ENCODE measurements at regions not wholly inside any gene's neighbourhood (a gene's known extent, or its start where the extent isn't known, plus 50 kb on each side); places are given as distances from the start of the nearest gene placed in this dataset.
"Not testable (repeated sequence)": the region's sequence is repeated elsewhere in the genome, so short reads cannot be mapped to it uniquely, and the experiment has no call there.

DNA sequence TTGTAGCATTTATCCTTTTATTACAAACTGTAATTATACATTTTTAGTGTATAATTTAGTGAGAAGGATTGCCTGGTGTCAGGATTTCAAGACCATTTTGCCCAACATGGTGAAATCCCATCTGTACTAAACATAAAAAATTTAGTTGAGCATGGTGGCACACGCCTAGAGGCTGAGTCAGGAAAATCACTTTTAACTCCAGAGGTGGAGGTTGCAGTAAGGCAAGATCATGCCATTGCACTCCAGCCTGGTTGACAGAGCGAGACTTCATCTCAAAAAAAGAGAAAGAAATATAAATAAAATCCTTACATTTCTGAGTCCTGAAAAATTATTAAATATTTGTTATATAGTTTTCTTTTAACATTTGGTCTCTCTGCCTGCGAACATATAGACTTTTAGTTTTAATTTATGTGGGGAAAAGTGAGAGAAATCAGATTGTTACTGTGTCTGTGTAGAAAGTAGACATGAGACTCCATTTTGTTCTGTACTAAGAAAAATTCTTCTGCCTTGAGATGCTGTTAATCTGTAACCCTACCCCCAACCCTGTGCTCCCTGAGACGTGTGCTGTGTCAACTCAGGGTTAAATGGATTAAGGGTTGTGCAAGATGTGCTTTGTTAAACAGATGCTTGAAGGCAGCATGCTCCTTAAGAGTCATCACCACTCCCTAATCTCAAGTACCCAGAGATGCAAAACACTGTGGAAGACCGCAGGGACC lies 99.5 kb downstream of the ZNF737 start:
- not testable (repeated sequence) for H2AFZ ChIP-seq (ENCODE audit: insufficient read depth, low read length, poor library complexity); H3K9ac ChIP-seq (ENCODE audit: low read length); H4K12ac ChIP-seq (ENCODE audit: low read depth, low read length); H3K36me3 ChIP-seq (ENCODE audit: control insufficient read depth in 1 of 2, insufficient read depth in 2 of 2, low read length in 2 of 2); H4K91ac ChIP-seq (ENCODE audit: low read depth, low read length); H2BK5ac ChIP-seq (ENCODE audit: low read depth, low read length, poor library complexity); H3K4me2 ChIP-seq (ENCODE audit: low read length); H3K4me1 ChIP-seq (ENCODE audit: control insufficient read depth in 1 of 2, insufficient read depth in 2 of 2, low read length in 2 of 2); H4K8ac ChIP-seq (ENCODE audit: low read depth, low read length); H3K4ac ChIP-seq (ENCODE audit: low read depth, low read length); H3K23ac ChIP-seq (ENCODE audit: low read length); H2BK12ac ChIP-seq (ENCODE audit: low read length); H3K9me3 ChIP-seq (ENCODE audit: insufficient read depth, low read depth, low read length); H3K79me1 ChIP-seq (ENCODE audit: low read length); H2AK5ac ChIP-seq (ENCODE audit: low read length); H3K79me2 ChIP-seq (ENCODE audit: control insufficient read depth, insufficient read depth, low read length, poor library complexity); H3K18ac ChIP-seq (ENCODE audit: low read length); H3K27me3 ChIP-seq (ENCODE audit: insufficient read depth, low read length); H2BK120ac ChIP-seq (ENCODE audit: insufficient read depth, low read length, poor library complexity); DNase-seq; H3K27ac ChIP-seq (ENCODE audit: low read depth, low read length); H3K14ac ChIP-seq (ENCODE audit: low read length); H3K4me3 ChIP-seq (ENCODE audit: low read depth, low read length)
- WGBS (ENCODE audit: extremely low coverage, insufficient coverage, insufficient read length), result no CpG with 5 or more reads among the region's 5 CpGs

DNA sequence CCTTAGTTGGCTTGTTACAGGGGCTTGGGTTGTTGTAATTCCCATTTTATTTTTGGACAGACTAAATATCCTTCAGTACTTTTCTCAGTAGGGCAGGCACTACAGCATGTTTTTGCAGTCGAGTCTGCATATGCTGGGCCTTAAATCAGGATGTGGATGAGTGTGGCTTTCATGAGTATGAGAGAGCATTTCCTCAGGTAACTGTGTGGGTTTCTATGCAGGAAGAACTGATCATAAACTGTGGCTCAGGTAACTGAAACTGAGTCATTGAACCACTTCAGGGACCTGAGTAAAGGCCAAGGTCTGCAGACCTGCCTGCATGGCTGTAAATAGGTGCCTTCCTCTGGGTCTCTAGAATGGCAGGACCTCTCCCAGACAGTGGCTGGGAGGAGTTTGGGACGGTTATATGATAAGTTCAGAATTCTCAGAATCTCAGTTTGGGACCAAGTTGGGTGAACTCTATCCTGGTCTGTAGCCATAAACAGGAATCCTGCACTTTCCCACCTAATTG lies 112.1 kb downstream of the ZNF737 start:
- H3K9me3 ChIP-seq (ENCODE audit: insufficient read depth, low read depth, low read length), result no peaks in the 10 kb centered on the region
- no peak overlapping the region for H3K27ac ChIP-seq (ENCODE audit: low read depth, low read length)
- H4K12ac ChIP-seq (ENCODE audit: low read depth, low read length), result no peak overlapping the region
- H3K27me3 ChIP-seq (ENCODE audit: insufficient read depth, low read length), result no peaks in the 10 kb centered on the region
- H3K4ac ChIP-seq (ENCODE audit: low read depth, low read length), result no peak overlapping the region
- no peak overlapping the region for H2BK5ac ChIP-seq (ENCODE audit: low read depth, low read length, poor library complexity)
- no peak overlapping the region for H4K8ac ChIP-seq (ENCODE audit: low read depth, low read length)
- H3K4me3 ChIP-seq (ENCODE audit: low read depth, low read length), result no peak overlapping the region
- no CpG with 5 or more reads among the region's 2 CpGs for WGBS (ENCODE audit: extremely low coverage, insufficient coverage, insufficient read length)
- no peak for DNase-seq
- H2BK12ac ChIP-seq (ENCODE audit: low read length), result no peak overlapping the region
- H3K4me2 ChIP-seq (ENCODE audit: low read length), result no peak overlapping the region
- H3K36me3 ChIP-seq (ENCODE audit: control insufficient read depth in 1 of 2, insufficient read depth in 2 of 2, low read length in 2 of 2), result no peaks in the 10 kb centered on the region
- no peak overlapping the region for H3K18ac ChIP-seq (ENCODE audit: low read length)
- no peak overlapping the region for H3K14ac ChIP-seq (ENCODE audit: low read length)
- H2AFZ ChIP-seq (ENCODE audit: insufficient read depth, low read length, poor library complexity), result no peak overlapping the region
- no peak overlapping the region for H3K23ac ChIP-seq (ENCODE audit: low read length)
- H4K91ac ChIP-seq (ENCODE audit: low read depth, low read length), result no peak overlapping the region
- H3K79me1 ChIP-seq (ENCODE audit: low read length), result no peaks in the 10 kb centered on the region
- no peak overlapping the region for H2AK5ac ChIP-seq (ENCODE audit: low read length)
- H3K79me2 ChIP-seq (ENCODE audit: control insufficient read depth, insufficient read depth, low read length, poor library complexity), result no peaks in the 10 kb centered on the region
- H3K4me1 ChIP-seq (ENCODE audit: control insufficient read depth in 1 of 2, insufficient read depth in 2 of 2, low read length in 2 of 2), result no peaks in the 10 kb centered on the region
- no peak overlapping the region for H3K9ac ChIP-seq (ENCODE audit: low read length)
- no peak overlapping the region for H2BK120ac ChIP-seq (ENCODE audit: insufficient read depth, low read length, poor library complexity)

DNA sequence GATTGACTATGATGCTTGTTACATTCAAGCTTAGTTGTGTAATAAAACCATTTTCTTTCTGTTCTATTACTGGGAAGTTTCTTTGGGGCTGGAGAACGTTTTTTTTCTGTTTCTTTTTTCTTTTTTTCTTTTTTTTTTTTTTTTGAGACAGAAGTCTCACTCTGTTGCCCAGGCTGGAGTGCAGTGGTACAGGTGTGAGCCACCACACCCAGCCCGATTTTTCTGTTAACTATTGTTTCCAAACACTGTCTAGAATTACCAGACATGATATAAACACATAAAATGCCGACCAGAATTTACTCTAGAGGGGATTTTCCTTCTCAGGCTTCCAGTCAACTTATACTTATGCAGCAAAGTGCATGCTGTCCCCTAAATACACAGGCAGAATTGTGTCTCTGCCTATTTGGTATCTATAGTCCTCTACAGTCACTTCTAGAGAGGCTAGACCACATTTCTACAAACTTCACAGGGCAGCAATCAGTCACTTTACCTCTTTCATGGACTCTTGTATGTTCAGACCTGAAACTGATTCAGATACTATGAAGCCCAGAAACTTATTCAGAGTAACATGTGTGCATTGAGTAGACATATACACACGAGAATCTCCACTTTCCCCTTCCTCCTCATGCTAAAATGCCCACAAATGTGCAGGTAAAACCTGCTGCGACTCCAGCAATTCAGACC lies 121.2 kb downstream of the ZNF737 start:
- H3K14ac ChIP-seq (ENCODE audit: low read length), result no peak overlapping the region
- H3K36me3 ChIP-seq (ENCODE audit: control insufficient read depth in 1 of 2, insufficient read depth in 2 of 2, low read length in 2 of 2), result no peaks in the 10 kb centered on the region
- H2BK5ac ChIP-seq (ENCODE audit: low read depth, low read length, poor library complexity), result no peak overlapping the region
- H3K27ac ChIP-seq (ENCODE audit: low read depth, low read length), result no peak overlapping the region
- no peak overlapping the region for H4K12ac ChIP-seq (ENCODE audit: low read depth, low read length)
- no peak overlapping the region for H3K4me3 ChIP-seq (ENCODE audit: low read depth, low read length)
- no peak overlapping the region for H3K4ac ChIP-seq (ENCODE audit: low read depth, low read length)
- H3K79me2 ChIP-seq (ENCODE audit: control insufficient read depth, insufficient read depth, low read length, poor library complexity), result no peaks in the 10 kb centered on the region
- no peak overlapping the region for H3K23ac ChIP-seq (ENCODE audit: low read length)
- WGBS (ENCODE audit: extremely low coverage, insufficient coverage, insufficient read length), result no CpG with 5 or more reads among the region's 5 CpGs
- no peak overlapping the region for H2AFZ ChIP-seq (ENCODE audit: insufficient read depth, low read length, poor library complexity)
- H3K4me1 ChIP-seq (ENCODE audit: control insufficient read depth in 1 of 2, insufficient read depth in 2 of 2, low read length in 2 of 2), result no peaks in the 10 kb centered on the region
- H3K4me2 ChIP-seq (ENCODE audit: low read length), result no peak overlapping the region
- no peaks in the 10 kb centered on the region for H3K9me3 ChIP-seq (ENCODE audit: insufficient read depth, low read depth, low read length)
- H2AK5ac ChIP-seq (ENCODE audit: low read length), result no peak overlapping the region
- no peak for DNase-seq
- H3K27me3 ChIP-seq (ENCODE audit: insufficient read depth, low read length), result no peaks in the 10 kb centered on the region
- no peak overlapping the region for H3K18ac ChIP-seq (ENCODE audit: low read length)
- H2BK12ac ChIP-seq (ENCODE audit: low read length), result no peak overlapping the region
- H3K9ac ChIP-seq (ENCODE audit: low read length), result no peak overlapping the region
- no peaks in the 10 kb centered on the region for H3K79me1 ChIP-seq (ENCODE audit: low read length)
- no peak overlapping the region for H2BK120ac ChIP-seq (ENCODE audit: insufficient read depth, low read length, poor library complexity)
- H4K91ac ChIP-seq (ENCODE audit: low read depth, low read length), result no peak overlapping the region
- H4K8ac ChIP-seq (ENCODE audit: low read depth, low read length), result no peak overlapping the region

DNA sequence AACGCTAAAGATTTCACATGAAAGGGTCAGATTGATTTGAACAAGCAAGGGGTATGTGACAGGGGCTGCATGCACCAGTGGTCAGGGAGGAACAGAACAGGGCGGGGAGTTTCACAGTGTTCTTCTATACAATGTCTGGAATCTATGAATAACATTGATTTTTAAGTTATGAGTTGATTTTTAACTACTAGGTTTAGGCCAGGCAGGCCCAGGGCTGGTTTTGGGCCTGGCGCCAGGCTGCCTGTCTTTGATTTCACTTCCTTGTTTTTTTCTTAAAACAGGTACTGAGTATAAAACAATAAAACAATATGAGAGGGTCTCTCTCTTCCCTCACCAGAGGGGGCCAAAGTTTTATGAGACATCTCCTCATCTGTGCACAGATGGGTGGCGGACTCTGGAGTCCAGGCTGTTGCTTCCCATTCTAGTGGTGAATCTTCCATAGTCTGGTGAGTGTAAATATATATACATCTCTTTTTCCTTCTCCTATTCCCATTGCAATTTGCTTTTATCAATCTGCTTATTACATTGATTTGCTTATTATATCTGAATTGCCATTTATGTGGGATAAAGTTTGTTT lies 133.2 kb downstream of the ZNF737 start:
- not testable (repeated sequence) for H3K4me1 ChIP-seq (ENCODE audit: control insufficient read depth in 1 of 2, insufficient read depth in 2 of 2, low read length in 2 of 2); H2AK5ac ChIP-seq (ENCODE audit: low read length); H3K23ac ChIP-seq (ENCODE audit: low read length); H3K79me1 ChIP-seq (ENCODE audit: low read length); H3K27ac ChIP-seq (ENCODE audit: low read depth, low read length); H2BK5ac ChIP-seq (ENCODE audit: low read depth, low read length, poor library complexity); H2AFZ ChIP-seq (ENCODE audit: insufficient read depth, low read length, poor library complexity); H3K4me2 ChIP-seq (ENCODE audit: low read length); H3K9me3 ChIP-seq (ENCODE audit: insufficient read depth, low read depth, low read length); H3K27me3 ChIP-seq (ENCODE audit: insufficient read depth, low read length); H4K12ac ChIP-seq (ENCODE audit: low read depth, low read length); H4K91ac ChIP-seq (ENCODE audit: low read depth, low read length); H3K14ac ChIP-seq (ENCODE audit: low read length); H3K4me3 ChIP-seq (ENCODE audit: low read depth, low read length); DNase-seq; H4K8ac ChIP-seq (ENCODE audit: low read depth, low read length); H3K9ac ChIP-seq (ENCODE audit: low read length); H3K79me2 ChIP-seq (ENCODE audit: control insufficient read depth, insufficient read depth, low read length, poor library complexity); H3K36me3 ChIP-seq (ENCODE audit: control insufficient read depth in 1 of 2, insufficient read depth in 2 of 2, low read length in 2 of 2); H3K4ac ChIP-seq (ENCODE audit: low read depth, low read length); H2BK12ac ChIP-seq (ENCODE audit: low read length); H3K18ac ChIP-seq (ENCODE audit: low read length); H2BK120ac ChIP-seq (ENCODE audit: insufficient read depth, low read length, poor library complexity)
- WGBS (ENCODE audit: extremely low coverage, insufficient coverage, insufficient read length), result no CpG with 5 or more reads among the region's 4 CpGs
